ENCODE measurements at regions not wholly inside any gene's neighbourhood (a gene's known extent, or its start where the extent isn't known, plus 50 kb on each side); places are given as distances from the start of the nearest gene placed in this dataset.
"Not testable (repeated sequence)": the region's sequence is repeated elsewhere in the genome, so short reads cannot be mapped to it uniquely, and the experiment has no call there.

DNA sequence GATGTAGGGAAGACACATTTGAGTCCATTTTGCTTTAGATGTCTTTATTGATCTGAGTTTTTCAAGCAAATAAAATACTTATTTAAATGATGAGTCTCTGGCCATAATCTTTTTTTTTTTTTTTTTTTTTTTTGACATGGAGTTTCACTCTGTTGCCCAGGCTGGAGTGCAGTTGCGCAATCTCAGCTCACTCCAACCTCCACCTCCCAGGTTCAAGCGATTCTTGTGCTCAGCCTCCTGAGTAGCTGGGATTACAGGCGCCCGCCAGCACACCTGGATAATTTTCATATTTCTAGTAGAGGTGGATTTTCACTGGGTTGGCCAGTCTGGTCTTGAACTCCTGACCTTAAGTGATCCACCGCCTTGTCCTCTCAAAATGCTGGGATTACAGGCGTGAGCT is 194.5 kb upstream of the MAD2L1 start:
- TF ChIP-seq MAX (IDR thresholded peaks at IDR 0.05; ENCODE audit: low read depth, low read length) (no peak), POLR2A (IDR thresholded peaks at IDR 0.05; ENCODE audit: extremely low read depth, insufficient read length) (no peak), MYC (IDR thresholded peaks at IDR 0.05; ENCODE audit: low read depth, low read length) (no peak), CTCF (IDR thresholded peaks at IDR 0.05; ENCODE audit: low read depth, low read length) (no peak)

GRCh38 chr4:120256112-120256775 is 189.6 kb upstream of the MAD2L1 start:
- not testable (repeated sequence) for DNase-seq (ENCODE audit: low read depth)

More for the DNA sequence above, 194.5 kb upstream of the MAD2L1 start:
- no peak for DNase-seq (ENCODE audit: low read depth)
- no peak overlapping the region for H3K4me3 ChIP-seq (ENCODE audit: low read depth, low read length)

DNA sequence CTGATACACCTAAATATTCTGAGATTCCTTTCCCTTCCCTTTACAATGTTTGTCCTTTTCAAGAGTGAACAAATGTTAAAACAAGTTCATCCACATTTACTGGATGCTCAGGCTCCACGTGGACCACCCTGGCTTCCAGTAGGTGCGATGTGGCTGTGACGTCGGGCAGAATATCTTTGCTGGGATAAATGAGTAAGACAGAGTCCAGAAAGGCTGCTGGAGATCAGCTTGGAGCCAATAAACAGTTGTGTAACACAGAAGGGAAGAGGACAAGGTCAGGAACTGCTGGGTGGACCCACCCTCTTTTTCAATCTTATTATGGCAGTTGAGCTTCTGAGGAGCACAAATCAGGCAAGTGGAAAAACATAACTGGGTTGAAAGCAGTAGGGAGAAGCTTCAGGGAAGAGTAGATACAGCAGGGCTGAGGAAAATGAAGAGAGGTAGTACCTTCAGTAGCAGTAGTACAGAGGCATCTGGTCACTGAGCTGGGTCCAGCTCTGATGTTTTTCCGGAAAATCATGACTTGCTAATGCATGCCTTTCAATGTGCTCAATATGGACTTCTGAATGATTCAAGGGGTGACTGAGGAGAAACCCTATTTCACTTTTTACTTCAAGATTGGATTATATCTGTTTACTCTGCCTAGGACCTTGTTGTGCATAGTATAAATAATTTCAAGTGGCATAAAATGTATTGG is 171.8 kb upstream of the MAD2L1 start:
- no peak for DNase-seq (ENCODE audit: low read depth)
- no peak for TF ChIP-seq CTCF (IDR thresholded peaks at IDR 0.05; ENCODE audit: low read depth, low read length)
- TF ChIP-seq MAX (IDR thresholded peaks at IDR 0.05; ENCODE audit: low read depth, low read length): no peak
- no peak for TF ChIP-seq POLR2A (IDR thresholded peaks at IDR 0.05; ENCODE audit: extremely low read depth, insufficient read length)
- no peak for TF ChIP-seq MYC (IDR thresholded peaks at IDR 0.05; ENCODE audit: low read depth, low read length)
- no peak overlapping the region for H3K4me3 ChIP-seq (ENCODE audit: low read depth, low read length)

More at GRCh38 chr4:120256112-120256775, 189.6 kb upstream of the MAD2L1 start:
- H3K4me3 ChIP-seq (ENCODE audit: low read depth, low read length): not testable (repeated sequence)

DNA sequence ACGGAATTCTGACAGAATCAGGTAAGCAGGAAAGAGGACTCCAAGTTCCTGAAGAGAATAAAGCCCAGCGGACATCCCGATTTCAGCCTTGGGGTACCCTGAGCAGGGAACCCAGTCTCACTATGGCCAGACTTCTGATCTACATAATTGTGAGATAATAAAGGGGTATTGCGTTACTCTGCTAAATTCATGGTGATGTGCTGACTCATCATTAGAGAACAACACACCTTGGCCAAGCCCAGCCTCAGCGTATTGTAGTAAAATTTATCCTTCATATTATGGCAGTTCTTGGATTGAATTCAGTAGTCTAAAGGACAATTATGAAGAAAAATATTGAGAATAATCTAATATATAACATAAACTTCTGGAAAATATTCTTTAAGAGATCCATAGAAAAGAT is 170.2 kb upstream of the MAD2L1 start:
- no peak for DNase-seq (ENCODE audit: low read depth)
- no peak for TF ChIP-seq CTCF (IDR thresholded peaks at IDR 0.05; ENCODE audit: low read depth, low read length)
- no peak for TF ChIP-seq MAX (IDR thresholded peaks at IDR 0.05; ENCODE audit: low read depth, low read length)
- no peak overlapping the region for H3K4me3 ChIP-seq (ENCODE audit: low read depth, low read length)

DNA sequence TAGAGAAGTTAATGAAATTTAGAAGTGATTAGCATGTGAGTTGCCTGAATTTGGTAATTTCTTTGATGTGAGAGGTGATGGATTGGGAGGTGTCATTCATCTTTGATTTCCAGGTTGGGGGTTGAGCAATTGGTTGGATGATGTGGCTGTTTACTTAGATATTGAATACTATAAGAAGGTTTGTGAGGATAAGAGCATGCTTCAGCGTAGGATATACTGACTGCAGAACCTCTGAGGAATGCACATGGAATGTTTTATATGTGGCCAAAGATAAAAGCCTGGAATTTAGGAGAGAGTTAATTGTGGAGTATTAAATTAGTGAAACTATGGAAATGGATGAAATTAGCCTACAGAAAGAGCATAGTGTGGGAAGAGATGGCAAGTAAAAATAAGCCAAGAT is 165.4 kb upstream of the MAD2L1 start:
- H3K4me3 ChIP-seq (ENCODE audit: low read depth, low read length): no peak overlapping the region
- TF ChIP-seq CTCF (IDR thresholded peaks at IDR 0.05; ENCODE audit: low read depth, low read length) (no peak), MYC (IDR thresholded peaks at IDR 0.05; ENCODE audit: low read depth, low read length) (no peak), POLR2A (IDR thresholded peaks at IDR 0.05; ENCODE audit: extremely low read depth, insufficient read length) (no peak), MAX (IDR thresholded peaks at IDR 0.05; ENCODE audit: low read depth, low read length) (no peak)
- no peak for DNase-seq (ENCODE audit: low read depth)

GRCh38 chr4:120228086-120228485 is 161.4 kb upstream of the MAD2L1 start:
- TF ChIP-seq MAX (IDR thresholded peaks at IDR 0.05; ENCODE audit: low read depth, low read length) (no peak), CTCF (IDR thresholded peaks at IDR 0.05; ENCODE audit: low read depth, low read length) (no peak), POLR2A (IDR thresholded peaks at IDR 0.05; ENCODE audit: extremely low read depth, insufficient read length) (no peak), MYC (IDR thresholded peaks at IDR 0.05; ENCODE audit: low read depth, low read length) (no peak)
- DNase-seq (ENCODE audit: low read depth): peak; percentile 11
- H3K4me3 ChIP-seq (ENCODE audit: low read depth, low read length): no peak overlapping the region
